GM18511 (cell line): ENCODE measurements at regions not wholly inside any gene's neighbourhood (a gene's known extent, or its start where the extent isn't known, plus 50 kb on each side); places are given as distances from the start of the nearest gene placed in this dataset.

ENCODE experiments used
- ATAC-seq: cut with Tn5 transposase; IDR thresholded peaks from one replicate; pipeline ENCODE4 v1.9.1; 2021; ENCODE audit warnings: mild to moderate bottlenecking, moderate library complexity; ENCODE audit not compliant: unreplicated experiment

DNA sequence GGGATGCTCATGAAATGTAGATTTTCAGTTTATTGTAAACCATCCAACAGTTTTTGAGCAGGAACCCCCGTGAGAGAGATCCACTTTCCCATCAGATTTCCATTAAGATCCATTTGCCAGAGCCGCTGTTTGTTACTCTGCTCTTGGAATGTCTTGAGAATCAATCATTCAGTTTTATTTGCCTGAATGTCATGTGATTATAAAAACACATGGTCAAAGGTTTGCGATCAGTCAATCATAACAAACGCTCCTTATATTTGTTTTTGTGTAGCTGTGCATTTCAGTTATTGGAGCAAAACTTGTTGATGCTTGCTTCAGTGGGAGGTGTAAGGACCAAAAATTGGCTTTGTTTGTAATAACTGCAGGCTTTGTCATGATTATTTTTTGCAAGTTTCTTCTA is 155.8 kb upstream of the RHOBTB1 start:
- ATAC-seq = no peak

DNA sequence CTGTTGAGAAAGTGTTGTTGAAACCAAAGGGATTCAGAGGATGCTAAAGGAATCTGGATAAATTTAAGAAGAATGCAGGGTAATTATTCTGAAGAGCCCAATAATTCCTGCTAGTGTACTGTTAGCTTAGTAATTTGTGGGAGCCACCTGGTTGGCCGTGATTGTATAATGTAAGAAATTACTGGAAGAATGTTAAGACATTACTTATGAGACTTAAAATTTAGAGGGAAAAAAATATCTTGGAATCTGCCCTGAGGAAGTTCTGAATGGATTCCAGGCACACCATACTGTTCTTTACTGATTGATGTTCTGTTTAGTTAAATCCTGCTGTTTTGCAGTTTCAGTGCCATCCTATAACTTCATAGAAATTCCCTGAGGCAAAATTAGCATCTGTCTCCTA is 155.0 kb upstream of the RHOBTB1 start:
- no peak for ATAC-seq

DNA sequence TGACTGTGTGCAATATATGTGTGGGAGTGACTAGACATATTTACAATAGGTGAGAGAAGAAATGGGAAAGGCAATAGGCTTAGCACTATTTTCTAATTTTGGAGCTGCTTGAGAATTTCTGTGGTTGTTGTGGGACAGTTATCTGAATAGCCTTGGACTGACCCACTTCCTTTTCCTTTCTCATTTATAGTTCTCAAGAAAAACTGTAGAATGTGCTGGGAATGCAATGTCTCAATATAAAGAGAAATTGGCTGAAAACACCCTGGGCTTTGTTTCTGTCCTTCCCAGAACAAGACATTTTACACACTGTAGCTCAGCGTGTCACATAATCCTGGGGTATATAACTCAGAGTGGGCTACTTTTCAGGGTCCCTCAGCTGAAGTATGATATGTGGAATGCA is 153.0 kb upstream of the RHOBTB1 start:
- no peak for ATAC-seq

DNA sequence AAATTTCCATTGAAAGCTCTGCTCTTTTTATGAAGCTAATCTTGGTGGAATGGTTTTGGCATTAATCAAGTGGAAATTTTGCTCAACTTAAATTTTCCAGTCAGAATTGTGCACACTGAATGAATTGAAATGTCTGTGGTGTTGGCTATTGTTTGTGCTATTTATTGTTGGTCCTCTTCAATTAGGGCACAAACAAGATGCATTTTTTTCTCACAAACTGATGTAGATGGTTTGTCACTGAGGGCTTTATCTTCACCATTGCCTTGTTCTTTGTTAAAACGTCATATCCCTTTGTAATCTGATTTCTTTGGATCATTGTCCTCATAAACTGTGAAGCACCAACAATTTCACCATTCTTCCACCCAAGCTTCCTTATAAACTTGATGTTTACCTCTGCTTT is 152.1 kb upstream of the RHOBTB1 start:
- ATAC-seq = no peak

DNA sequence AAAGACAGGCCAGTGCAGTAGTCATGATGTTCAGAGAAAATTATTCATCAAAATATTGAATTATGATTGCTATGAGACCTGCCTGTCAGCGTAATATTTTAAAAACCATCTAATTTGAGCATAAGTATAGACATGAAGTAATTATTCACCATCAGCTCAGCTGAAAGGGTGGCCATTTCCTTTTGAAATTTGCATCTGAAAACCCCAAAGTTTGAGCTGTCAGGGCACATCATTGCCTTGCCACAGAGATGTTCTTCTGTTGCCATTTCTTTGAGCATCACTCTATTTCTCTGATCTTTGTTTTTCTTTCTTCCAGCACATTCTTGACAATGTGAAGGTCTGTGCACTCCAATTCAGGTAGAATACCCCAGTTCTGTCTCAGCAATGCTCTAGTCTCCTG is 147.5 kb upstream of the RHOBTB1 start:
- ATAC-seq = no peak

DNA sequence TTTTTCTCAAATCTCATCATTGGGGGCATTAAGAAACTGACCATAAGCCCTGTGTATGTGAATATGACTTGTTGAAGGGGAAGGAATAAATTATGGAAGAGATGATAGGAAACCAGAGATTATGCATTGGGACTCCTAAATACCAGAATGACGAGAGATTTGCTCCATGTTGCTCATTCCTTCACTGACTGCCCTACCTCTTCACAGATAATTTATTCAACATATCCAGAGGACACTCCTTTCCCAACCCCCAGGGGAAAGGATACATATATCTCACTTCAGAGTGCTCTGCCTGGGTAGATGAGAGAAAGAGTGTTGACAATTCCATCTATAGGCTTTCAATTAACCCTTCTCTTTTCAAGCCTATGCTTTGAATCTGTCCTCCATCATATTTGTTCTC is 145.3 kb upstream of the RHOBTB1 start:
- no peak for ATAC-seq

DNA sequence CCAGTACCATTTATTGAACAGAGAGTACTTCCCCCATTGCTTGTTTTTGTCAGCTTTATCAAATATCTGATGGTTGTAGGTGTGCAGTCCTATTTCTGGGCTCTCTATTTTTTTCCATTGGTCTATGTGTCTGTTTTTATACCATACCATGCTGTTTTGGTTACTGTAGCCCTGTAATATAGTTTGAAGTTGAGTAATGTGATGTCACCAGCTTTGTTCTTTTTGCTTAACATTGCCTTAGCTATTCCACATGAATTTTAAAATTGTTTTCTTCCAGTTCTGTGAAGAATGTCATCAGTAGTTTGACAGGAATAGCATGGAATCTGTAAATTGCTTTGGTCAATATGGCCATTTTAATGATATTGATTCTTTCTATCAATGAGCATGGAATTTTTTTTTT is 140.5 kb upstream of the RHOBTB1 start:
- no peak for ATAC-seq

DNA sequence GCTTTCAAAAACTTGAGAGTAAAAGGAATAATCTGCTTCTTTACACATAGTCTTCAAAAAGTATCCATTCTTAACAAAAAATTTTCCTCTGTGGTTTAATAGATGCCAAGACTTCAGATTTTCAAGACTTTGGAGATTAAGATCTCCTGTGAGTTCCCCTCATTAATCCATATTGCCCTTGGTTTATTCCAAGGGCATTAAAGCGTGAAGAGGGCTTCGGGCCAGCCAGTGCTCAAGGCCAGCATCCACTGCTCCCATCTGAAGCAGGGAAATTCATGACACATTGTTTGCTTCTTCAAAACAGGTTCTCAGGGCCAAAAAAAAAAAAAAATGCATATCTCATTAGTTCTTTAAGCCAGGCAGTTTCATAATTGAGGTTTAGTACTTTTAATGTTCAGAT is 137.3 kb upstream of the RHOBTB1 start:
- ATAC-seq = no peak

DNA sequence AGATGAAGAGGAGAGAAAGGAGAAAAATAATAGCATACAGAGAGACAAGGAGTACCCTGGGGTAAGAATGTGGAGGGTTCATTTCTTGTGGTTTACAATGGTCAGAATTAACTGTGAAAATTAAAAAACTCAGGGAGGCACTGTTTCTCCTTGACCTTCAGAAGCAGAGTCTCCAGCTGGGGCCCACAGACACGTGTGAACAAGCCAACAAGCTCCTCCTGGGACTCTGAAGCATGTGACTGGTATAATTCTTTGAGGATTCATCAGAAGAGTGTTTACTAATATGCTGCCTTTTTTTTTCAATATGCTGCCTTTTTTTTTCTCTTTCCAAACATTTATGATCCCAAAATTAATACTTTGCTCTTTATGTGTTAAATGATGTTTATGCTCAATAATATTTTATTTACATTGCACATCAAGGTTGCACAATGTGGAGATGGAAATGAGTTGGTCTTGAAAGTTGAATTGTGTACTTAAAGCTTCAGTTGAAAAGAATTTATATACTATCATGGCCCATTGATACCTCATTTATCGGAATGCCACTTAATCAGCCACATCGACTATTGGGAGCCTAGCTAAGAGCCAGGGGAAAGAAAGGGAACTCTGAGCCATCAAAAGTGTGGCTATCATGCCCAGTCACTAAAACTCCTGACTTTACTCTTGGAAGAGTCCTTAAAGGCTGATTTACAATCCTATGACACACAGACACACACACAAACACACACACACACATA is 134.7 kb upstream of the RHOBTB1 start:
- ATAC-seq = no peak

DNA sequence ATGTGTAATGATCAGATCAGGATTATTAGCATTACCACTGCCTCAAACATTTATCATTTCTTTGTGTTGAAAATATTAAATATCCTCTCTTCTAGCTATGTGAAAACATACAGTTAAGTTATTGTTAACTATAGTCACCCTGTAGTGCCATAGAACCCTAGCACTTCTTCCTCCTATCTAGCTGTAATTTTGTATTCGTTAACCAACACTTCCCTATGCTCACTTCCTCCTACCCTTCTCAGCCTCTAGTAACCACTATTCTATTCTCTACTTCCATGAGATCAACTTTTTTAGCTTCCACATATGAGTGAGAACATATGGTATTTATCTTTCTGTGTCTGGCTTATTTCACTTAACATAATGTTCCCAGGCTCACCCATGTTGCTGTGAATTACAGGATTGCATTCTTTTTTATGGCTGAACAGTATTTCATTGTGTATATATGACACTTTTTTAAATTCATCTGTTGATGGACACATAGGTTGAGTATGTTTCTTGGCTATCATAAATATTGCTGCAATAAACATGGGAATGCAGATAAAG is 132.7 kb upstream of the RHOBTB1 start:
- ATAC-seq = no peak

DNA sequence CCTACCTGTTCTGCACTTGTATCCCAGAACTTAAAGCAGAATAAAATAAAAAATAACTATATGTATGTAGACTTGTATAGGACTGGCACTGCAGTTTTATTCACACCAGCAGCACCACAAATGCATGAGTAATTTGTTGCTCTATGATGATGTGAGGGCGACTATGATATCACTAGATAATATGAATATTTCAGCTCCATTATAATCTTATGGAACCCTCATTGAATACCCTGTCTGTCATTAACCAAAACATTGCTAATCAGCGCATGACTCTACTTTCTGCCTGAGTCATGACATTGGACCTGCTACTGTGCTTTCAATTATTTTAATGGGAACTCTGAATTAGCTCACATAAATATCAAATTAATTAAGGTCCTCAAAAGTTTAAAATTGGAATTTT is 129.4 kb upstream of the RHOBTB1 start:
- ATAC-seq = no peak

DNA sequence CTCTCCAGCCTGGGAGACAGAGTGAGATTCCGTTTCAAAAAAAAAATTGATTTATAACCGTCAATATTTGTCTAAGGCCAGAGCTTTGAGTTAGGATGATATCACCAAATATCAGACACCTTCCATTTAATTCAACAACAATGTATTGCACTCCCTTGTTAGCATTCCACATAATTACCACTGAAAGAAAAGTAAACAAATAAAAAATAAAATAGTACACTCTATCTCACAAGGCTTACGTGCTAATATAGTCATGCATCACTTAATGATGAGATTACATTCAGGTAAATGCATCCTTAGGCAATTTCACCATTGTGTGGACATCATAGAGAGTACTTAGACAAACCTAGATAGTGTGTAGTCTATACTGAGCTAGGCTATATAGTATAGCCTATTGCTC is 127.6 kb upstream of the RHOBTB1 start:
- no peak for ATAC-seq

DNA sequence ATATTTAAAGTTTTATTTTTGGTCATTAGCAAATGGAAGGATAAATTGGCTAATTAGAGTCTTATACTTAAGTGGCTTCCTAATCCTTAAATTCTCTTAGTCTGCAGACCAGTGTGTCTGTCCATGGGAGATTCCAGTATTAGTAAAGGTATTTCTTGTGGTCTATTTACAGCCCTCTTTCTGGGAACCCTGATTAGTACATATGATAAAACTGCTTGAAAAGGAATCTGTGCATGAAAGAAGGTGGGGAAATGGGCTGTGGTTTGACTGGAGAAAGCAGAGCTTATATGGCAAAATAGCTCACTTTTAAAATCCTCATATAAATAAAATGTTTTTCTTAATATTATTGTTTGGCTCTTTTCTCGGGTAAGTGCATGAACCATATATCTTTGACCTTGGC is 124.5 kb upstream of the RHOBTB1 start:
- ATAC-seq = no peak

DNA sequence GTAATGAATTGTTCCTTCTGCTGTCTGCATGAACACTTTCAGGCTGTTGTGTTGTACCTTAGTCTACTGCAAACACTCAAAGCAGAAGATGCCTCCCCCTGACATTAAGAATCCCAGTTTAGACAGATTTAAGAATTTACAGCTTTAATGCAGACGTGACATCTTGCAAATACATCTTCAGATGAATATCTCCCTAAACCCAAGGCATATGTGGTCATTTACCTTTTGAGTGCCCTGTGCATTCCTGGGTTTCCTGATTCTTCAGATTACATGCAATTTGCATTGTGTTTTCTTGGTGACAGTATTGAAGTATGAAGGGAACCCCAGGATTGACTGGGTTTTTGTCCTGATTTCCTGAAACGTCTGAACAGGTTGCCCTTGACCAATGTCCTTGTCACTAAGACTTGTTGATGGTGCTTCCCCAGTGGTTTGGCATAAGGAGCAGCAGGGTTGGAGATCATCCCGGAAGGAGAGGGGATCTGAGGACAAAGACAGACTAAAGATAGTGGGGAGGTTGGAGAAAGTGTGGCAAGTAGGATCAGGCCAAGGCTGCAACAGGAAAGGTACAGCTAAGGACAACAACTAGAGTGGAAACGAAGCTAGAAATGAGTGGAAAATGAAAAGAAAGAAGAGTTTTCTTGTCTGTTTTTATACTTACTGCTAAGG is 123.8 kb upstream of the RHOBTB1 start:
- no peak for ATAC-seq

DNA sequence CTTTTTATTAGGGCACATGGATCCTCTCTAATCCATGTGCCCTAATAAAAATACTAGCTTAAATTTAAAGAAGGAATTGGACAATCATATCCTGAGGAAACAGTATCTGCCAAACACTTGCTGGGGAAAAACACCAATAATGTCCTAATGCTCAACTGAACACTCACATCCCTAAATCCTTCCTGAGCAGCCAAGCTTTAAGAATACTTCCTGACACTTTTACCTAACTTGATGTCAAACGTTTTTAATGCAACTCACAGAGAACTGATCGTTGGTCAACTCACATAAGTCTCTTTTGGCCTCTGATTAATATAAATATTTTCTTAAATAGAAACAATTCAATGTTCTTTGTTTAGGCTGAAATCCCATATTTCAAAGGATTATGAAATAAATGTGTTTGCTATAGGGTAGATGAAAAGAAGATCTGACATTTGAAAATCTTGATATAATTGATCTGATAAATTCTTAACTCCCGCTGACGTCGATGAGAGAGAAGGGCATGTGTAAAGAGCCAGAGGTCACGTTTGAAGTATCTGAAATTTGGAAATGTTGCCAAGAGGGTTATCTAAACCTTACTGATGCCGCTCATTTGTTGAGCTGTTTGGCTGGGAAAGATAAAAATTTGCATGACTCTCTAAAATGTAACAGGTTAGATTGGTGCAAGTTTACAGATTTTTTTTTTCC is 122.8 kb upstream of the RHOBTB1 start:
- no peak for ATAC-seq

DNA sequence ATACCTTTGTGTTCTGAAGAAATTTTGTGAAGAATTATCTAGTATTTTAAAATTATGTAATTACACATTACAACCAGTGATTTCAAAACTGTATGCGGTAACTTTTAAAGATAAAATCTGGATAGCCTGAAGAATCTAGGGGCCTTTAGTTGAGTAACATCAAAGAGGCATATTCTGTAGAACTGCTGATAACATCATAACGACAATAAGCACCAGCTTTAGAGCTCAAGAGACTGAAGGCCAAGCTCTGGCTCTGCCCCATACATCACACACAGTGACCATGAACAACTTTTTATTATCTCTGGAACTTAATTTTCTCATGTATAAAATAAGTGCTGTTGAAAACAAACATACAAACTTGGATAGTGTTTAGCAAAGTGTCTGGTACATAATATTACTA is 121.1 kb upstream of the RHOBTB1 start:
- no peak for ATAC-seq

DNA sequence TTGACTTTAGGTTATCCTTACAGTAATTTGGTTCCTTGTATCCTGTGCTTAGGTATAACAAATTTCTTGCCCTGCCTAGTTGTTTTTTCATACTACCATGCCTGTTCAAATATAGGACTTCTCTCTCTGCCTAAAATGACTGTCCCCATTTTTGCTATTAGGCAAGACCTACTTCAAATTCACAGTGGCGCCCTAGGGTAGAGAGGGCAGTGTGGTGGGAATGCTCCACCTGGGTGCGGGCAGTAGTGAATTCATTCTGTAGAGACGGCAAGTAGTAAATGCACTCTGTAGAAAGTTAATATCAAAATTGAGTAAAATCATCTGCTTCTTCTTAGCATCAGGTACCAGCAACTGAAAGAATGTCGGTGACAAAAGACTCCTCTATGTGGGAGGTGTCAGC is 120.4 kb upstream of the RHOBTB1 start:
- no peak for ATAC-seq

DNA sequence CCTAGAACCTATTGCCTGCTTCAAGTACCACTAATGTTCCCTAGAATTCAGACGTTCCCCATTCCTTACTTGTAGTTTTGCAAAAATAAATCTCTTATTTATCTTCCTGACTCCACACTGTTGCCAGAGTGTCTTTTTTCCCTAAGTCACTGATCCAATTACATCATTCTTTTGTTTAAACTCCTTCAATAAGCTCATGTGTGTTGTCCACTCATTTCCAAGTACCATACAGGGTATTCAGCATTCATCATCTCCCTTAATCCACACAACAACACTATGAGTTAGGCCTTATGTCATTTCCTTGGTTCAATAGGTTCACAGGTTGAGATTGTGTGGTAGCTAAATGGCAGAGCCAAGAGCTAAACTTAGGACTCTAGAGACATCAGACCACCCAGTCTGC is 119.9 kb upstream of the RHOBTB1 start:
- no peak for ATAC-seq

DNA sequence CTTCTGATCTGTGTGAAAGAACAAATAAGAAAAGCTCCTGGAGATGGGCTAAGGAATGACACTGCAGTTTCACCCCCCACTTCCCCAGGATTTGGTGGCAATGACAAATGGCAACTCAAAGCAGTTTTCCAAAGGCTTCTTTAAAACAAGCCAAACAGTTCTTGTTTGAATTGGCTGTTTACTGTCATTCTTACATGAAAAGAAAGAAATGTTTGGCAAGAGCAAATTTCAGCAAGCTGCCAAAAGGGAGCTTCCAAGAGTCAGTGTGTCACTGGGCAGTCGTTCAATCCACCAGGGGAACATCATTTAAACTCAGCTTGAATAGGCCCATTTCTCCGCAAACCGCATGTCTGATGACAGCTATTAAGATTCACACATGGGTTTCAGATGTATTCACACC is 119.0 kb upstream of the RHOBTB1 start:
- ATAC-seq = no peak

DNA sequence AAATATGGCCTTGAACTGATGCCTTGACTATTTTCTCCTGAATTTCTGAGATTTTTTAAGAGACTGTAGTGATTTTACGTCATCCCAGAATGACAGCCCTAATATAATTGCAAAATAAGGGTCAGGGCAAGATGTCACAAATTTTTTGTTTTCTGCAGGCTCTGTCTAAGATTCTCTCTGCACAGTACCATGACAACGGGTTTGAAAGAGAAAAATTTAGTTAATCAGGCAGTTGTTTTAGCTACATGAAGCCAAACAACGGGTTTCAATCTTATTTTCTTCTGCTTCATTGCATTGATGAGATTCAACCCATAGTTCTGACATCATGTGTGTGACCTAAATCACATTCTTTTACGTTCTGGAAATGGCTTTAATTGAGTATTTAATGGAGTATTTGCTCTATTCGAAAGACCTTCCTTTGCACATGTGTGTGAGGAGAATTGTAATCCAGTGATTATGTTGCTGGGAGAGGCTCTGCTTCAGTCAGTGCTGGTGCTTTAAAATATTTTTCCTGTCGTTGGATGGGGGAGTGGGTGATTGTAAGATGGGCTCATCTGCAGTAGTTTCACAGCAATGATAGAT is 118.0 kb upstream of the RHOBTB1 start:
- no peak for ATAC-seq

DNA sequence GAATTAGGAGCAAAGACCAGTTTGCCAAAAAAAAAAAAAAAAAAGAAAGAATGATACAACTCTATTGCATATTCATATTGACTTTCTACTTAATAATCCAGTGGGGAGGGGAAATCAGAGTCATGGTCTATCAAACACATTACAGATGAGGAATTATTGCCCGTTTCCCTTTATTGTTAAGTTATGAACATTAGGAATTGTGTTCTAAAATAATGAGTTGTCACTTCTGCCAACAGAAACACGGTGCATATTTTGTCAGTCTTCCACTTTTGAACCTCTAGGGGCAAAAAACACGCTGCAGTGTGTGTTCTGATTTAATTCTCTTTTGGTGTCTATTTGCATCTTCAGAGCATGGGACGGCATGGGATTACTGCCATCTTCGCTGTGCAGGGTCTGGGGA is 115.7 kb upstream of the RHOBTB1 start:
- no peak for ATAC-seq
